SK-N-MC (cell line): ENCODE measurements at regions not wholly inside any gene's neighbourhood (a gene's known extent, or its start where the extent isn't known, plus 50 kb on each side); places are given as distances from the start of the nearest gene placed in this dataset.

Source experiments
- EZH2 ChIP-seq: fragments of 200-600 bp; sonication (generic); IDR thresholded peaks from one replicate; pipeline ENCODE4 v1.6.1; 2017; ENCODE audit warnings: antibody characterized with exemption
- POLR2AphosphoS5 ChIP-seq: IDR thresholded peaks from 2 replicates; pipeline ENCODE4 v1.6.1; 2012; ENCODE audit warnings: mild to moderate bottlenecking, low read depth, low read length, borderline replicate concordance

DNA sequence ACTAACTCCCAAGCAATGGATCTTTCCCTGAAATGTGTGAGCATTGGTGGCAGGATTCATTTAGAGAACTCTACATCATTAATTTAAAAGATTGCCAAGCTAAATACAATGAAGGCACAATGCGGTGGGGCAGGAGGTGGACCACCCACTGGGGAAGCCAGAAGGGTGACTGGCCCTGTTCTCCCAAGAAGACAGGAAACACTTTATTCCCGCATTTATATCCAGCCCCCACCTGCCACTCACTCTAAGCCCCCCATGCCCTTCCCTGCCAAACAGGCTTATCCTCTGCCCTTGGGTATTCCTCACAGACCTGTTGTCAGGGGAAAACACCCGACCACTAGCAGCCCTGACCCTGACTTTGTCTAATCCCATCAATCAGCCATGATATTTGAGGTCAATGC, 189.1 kb upstream of the UBL3 start:
- TF ChIP-seq EZH2 (no peak), POLR2AphosphoS5 (no peak)
